Testis (tissue), 2 donors: ENCODE measurements at regions not wholly inside any gene's neighbourhood (a gene's known extent, or its start where the extent isn't known, plus 50 kb on each side); places are given as distances from the start of the nearest gene placed in this dataset.

ENCODE experiments used
- POLR2A ChIP-seq: fragments of 450-650 bp; IDR thresholded peaks from one replicate; pipeline ENCODE4 v1.6.1; 2017; ENCODE audit warnings: antibody characterized with exemption, mild to moderate bottlenecking, moderate library complexity
- TF ChIP-seq, protein P1 (sequence below), 3 experiments: fragments of 450-650 bp in 2 of 3; fragments of 200-600 bp in 1 of 3; sonication (generic) in 1 of 3; IDR thresholded peaks; one replicate each; pipeline ENCODE4 v1.5.1; 2016 to 2019; ENCODE audit warnings: antibody characterized with exemption in 3 of 3, mild to moderate bottlenecking in 2 of 3, moderate library complexity in 1 of 3

DNA sequence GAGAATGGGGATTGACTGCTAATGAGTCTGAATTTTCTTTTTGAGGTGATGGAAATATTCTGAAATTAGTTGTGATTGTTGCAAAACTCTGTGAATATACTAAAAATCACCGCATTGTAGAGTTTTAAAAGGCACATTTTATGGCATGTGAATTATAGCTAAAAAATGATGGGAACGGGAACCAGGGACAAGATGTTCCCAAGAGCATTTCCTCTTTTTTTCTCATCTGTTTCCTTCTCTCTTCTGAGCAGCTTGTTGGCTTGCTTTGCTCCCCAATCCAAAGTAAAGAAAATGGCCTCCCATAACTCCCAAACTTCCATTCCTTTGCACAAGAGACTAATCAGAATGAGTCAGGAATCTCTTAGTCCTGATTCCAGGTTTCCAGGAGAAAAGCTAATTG is 459.2 kb downstream of the TSHZ3 start:
- TF ChIP-seq, protein P1, sequence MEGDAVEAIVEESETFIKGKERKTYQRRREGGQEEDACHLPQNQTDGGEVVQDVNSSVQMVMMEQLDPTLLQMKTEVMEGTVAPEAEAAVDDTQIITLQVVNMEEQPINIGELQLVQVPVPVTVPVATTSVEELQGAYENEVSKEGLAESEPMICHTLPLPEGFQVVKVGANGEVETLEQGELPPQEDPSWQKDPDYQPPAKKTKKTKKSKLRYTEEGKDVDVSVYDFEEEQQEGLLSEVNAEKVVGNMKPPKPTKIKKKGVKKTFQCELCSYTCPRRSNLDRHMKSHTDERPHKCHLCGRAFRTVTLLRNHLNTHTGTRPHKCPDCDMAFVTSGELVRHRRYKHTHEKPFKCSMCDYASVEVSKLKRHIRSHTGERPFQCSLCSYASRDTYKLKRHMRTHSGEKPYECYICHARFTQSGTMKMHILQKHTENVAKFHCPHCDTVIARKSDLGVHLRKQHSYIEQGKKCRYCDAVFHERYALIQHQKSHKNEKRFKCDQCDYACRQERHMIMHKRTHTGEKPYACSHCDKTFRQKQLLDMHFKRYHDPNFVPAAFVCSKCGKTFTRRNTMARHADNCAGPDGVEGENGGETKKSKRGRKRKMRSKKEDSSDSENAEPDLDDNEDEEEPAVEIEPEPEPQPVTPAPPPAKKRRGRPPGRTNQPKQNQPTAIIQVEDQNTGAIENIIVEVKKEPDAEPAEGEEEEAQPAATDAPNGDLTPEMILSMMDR (IDR thresholded peaks at IDR 0.05): no peak
- no peak for TF ChIP-seq POLR2A
